GM10248 (cell line): ENCODE measurements at regions not wholly inside any gene's neighbourhood (a gene's known extent, or its start where the extent isn't known, plus 50 kb on each side); places are given as distances from the start of the nearest gene placed in this dataset.

Experiments
- CTCF ChIA-PET: fragments of 300-600 bp; sonication (Branson Sonifier 250); formaldehyde crosslinking; extraction: SDS; loops from one replicate; lab custom pipeline; 2021; ENCODE audit warnings: antibody characterized with exemption; lab: Yijun Ruan, JAX
- POLR2A ChIA-PET: fragments of 350-650 bp; sonication (Branson Sonifier 250); formaldehyde crosslinking; extraction: SDS; loops from one replicate; lab custom pipeline; 2020; ENCODE audit warnings: antibody characterized with exemption; lab: Yijun Ruan, JAX
- DNase-seq: peaks from one replicate; pipeline ENCODE4 v3.0.0; 2012; ENCODE audit errors: extremely low spot score
- CTCF ChIP-seq: IDR thresholded peaks from 2 replicates; pipeline ENCODE4 v1.5.1; 2012; ENCODE audit warnings: mild to moderate bottlenecking, low read depth; ENCODE audit errors: extremely low read depth, missing control alignments, control extremely low read depth

GRCh38 chr15:35648941-35649340, 103.0 kb upstream of the DPH6 start:
- DNase-seq: no peak
- TF ChIP-seq CTCF: no peak
- ChIA-PET POLR2A (no interaction called here), CTCF (interaction anchor here (1.5 to 2.5 kb wide), 2 partner anchors 15 to 30 kb away, joined by 3 to 6 read pairs; no protein-coding TSS in a partner anchor)

- no peak for DNase-seq
- CTCF ChIA-PET: no interaction called here
- POLR2A ChIA-PET: no interaction called here
- no peak for TF ChIP-seq CTCF
Observed at GRCh38 chr15:35649575-35649974, 103.6 kb upstream of the DPH6 start.

GRCh38 chr15:35654332-35654731, 108.4 kb upstream of the DPH6 start:
- TF ChIP-seq CTCF: no peak
- ChIA-PET CTCF (no interaction called here), POLR2A (no interaction called here)
- no peak for DNase-seq

GRCh38 chr15:35657679-35658311, 111.8 kb upstream of the DPH6 start:
- ChIA-PET POLR2A (no interaction called here), CTCF (no interaction called here)
- DNase-seq: no peak
- no peak for TF ChIP-seq CTCF

GRCh38 chr15:35663956-35664355, 118.0 kb upstream of the DPH6 start:
- CTCF ChIA-PET: no interaction called here
- DNase-seq: no peak
- TF ChIP-seq CTCF: no peak
- POLR2A ChIA-PET: no interaction called here

- no peak for DNase-seq
- no peak for TF ChIP-seq CTCF
- ChIA-PET POLR2A (no interaction called here), CTCF (no interaction called here)
Observed at GRCh38 chr15:35665896-35666536, 120.1 kb upstream of the DPH6 start.
